Mesendoderm (in vitro differentiated cells): ENCODE measurements at regions not wholly inside any gene's neighbourhood (a gene's known extent, or its start where the extent isn't known, plus 50 kb on each side); places are given as distances from the start of the nearest gene placed in this dataset.

Experiments
- DNase-seq: peaks from one replicate; pipeline ENCODE4 v3.0.0; 2013
- H2AK5ac ChIP-seq: 2 replicates; pipeline ENCODE4 v1.6.1; 2013; ENCODE audit warnings: low read length, inconsistent platforms
- H2BK120ac ChIP-seq: 2 replicates; pipeline ENCODE4 v1.6.1; 2013; ENCODE audit warnings: low read depth, mild to moderate bottlenecking, low read length, moderate library complexity, mixed read lengths
- H2BK15ac ChIP-seq: replicated peaks from 2 replicates; pipeline ENCODE4 v1.6.1; 2013; ENCODE audit warnings: low read depth, mild to moderate bottlenecking, moderate library complexity
- H2BK5ac ChIP-seq: 2 replicates; pipeline ENCODE4 v1.6.1; 2013; ENCODE audit warnings: low read length, inconsistent platforms
- H3K18ac ChIP-seq: 2 replicates; pipeline ENCODE4 v1.6.1; 2013; ENCODE audit warnings: mild to moderate bottlenecking, low read length, mixed read lengths
- H3K23ac ChIP-seq: one replicate; pipeline ENCODE4 v1.6.1; 2013; ENCODE audit warnings: low read length
- H3K27ac ChIP-seq: 2 replicates; pipeline ENCODE4 v1.5.1; 2013; ENCODE audit warnings: low read depth, mild to moderate bottlenecking, inconsistent platforms, low read length, moderate library complexity
- H3K27me3 ChIP-seq: 2 replicates; pipeline ENCODE4 v1.6.1; 2013; ENCODE audit warnings: low read length, control low read depth, mild to moderate bottlenecking, inconsistent platforms; ENCODE audit not compliant: insufficient read depth, poor library complexity
- H3K36me3 ChIP-seq: 2 replicates; pipeline ENCODE4 v1.6.1; 2013; ENCODE audit warnings: low read length, inconsistent platforms; ENCODE audit not compliant: control insufficient read depth, insufficient read depth
- H3K4ac ChIP-seq: one replicate; pipeline ENCODE4 v1.6.1; 2013; ENCODE audit warnings: low read depth, mild to moderate bottlenecking, low read length, moderate library complexity
- H3K4me1 ChIP-seq: 2 replicates; pipeline ENCODE4 v1.6.1; 2013; ENCODE audit warnings: low read depth, low read length, inconsistent platforms; ENCODE audit not compliant: control insufficient read depth
- H3K4me2 ChIP-seq: 2 replicates; pipeline ENCODE4 v1.6.1; 2013; ENCODE audit warnings: low read length
- H3K4me3 ChIP-seq: 2 replicates; pipeline ENCODE4 v1.5.1; 2013; ENCODE audit warnings: mild to moderate bottlenecking, low read length
- H3K56ac ChIP-seq: one replicate; pipeline ENCODE4 v1.6.1; 2013; ENCODE audit warnings: low read length
- H3K79me1 ChIP-seq: 2 replicates; pipeline ENCODE4 v1.6.1; 2013; ENCODE audit warnings: low read length, inconsistent platforms
- H3K79me2 ChIP-seq: 2 replicates; pipeline ENCODE4 v1.6.1; 2013; ENCODE audit warnings: mild to moderate bottlenecking, low read length; ENCODE audit not compliant: control insufficient read depth, insufficient read depth
- H3K9ac ChIP-seq: 2 replicates; pipeline ENCODE4 v1.6.1; 2013; ENCODE audit warnings: low read length, inconsistent platforms
- H4K5ac ChIP-seq: one replicate; pipeline ENCODE4 v1.6.1; 2013; ENCODE audit warnings: low read length
- H4K8ac ChIP-seq: one replicate; pipeline ENCODE4 v1.6.1; 2013; ENCODE audit warnings: low read depth, mild to moderate bottlenecking, control low read depth, low read length, moderate library complexity
- WGBS: extraction: QIAGEN DNeasy Blood & Tissue Kit; methylation state at CpG from one replicate; pipeline ENCODE4 v1.1.7; 2013; ENCODE audit warnings: low lambda C conversion rate, missing lambda C conversion rate; ENCODE audit not compliant: insufficient coverage; ENCODE audit errors: extremely low coverage; 5-methylcytosine and 5-hydroxymethylcytosine counted together

- Histone ChIP-seq H2BK15ac (no peak overlapping the region), H2BK120ac (no peak overlapping the region), H3K56ac (peak overlapping the region; percentile 89), H3K4me1 (no peaks in the 10 kb centered on the region), H2AK5ac (no peak overlapping the region), H3K79me1 (no peaks in the 10 kb centered on the region), H3K9ac (peak overlapping the region; percentile 41), H3K27me3 (no peaks in the 10 kb centered on the region), H3K18ac (peak overlapping the region; percentile 93), H4K8ac (no peak overlapping the region), H3K4ac (peak overlapping the region; percentile 4), H2BK5ac (no peak overlapping the region), H3K27ac (no peak overlapping the region), H3K79me2 (peaks cover 25% of the 10 kb centered on the region), H3K36me3 (no peaks in the 10 kb centered on the region), H4K5ac (no peak overlapping the region), H3K23ac (no peak overlapping the region), H3K4me3 (peak overlapping the region; percentile 48), H3K4me2 (peak overlapping the region; percentile 14)
- WGBS: no CpG with 5 or more reads among the region's 16 CpGs
- DNase-seq: peak; percentile 59
Measured at GRCh38 chr18:34494359-34494696, 215.8 kb upstream of the DTNA start.

- H3K56ac ChIP-seq: no peak overlapping the region
- no peaks in the 10 kb centered on the region for H3K4me1 ChIP-seq
- no peaks in the 10 kb centered on the region for H3K36me3 ChIP-seq
- H2AK5ac ChIP-seq: no peak overlapping the region
- no peak overlapping the region for H3K4ac ChIP-seq
- no CpG with 5 or more reads among the region's 6 CpGs for WGBS
- peaks cover 28% of the 10 kb centered on the region for H3K79me2 ChIP-seq
- no peak overlapping the region for H4K8ac ChIP-seq
- H3K9ac ChIP-seq: no peak overlapping the region
- H3K23ac ChIP-seq: no peak overlapping the region
- H3K27me3 ChIP-seq: no peaks in the 10 kb centered on the region
- no peak overlapping the region for H3K4me3 ChIP-seq
- H3K79me1 ChIP-seq: no peaks in the 10 kb centered on the region
- no peak overlapping the region for H2BK5ac ChIP-seq
- DNase-seq: no peak
- H3K27ac ChIP-seq: no peak overlapping the region
- no peak overlapping the region for H2BK120ac ChIP-seq
- no peak overlapping the region for H3K18ac ChIP-seq
- no peak overlapping the region for H2BK15ac ChIP-seq
- H3K4me2 ChIP-seq: no peak overlapping the region
- no peak overlapping the region for H4K5ac ChIP-seq
Measured at GRCh38 chr18:34495506-34495905, 214.6 kb upstream of the DTNA start.

DNA sequence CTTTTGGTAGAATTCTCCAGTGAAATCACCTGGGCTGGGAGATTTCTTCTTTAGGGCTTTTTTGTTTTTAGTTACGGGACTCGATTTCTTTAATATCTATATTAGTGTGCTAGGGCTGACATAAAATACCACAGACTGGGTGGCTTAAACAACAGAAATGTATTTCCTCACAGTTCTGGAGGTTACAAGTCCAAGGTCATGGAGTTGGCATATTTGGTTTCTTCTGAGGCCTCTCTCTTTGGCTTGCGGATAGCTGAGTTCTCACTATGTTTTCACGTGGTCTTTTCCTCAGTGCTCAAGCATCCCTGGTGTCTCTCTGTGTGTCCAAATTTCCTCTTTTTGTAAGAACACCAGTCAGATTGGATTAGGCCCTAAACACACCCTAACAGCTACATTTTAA, 208.5 kb upstream of the DTNA start:
- H3K4me2 ChIP-seq: no peak overlapping the region
- H2BK5ac ChIP-seq: no peak overlapping the region
- no peak overlapping the region for H4K5ac ChIP-seq
- no peak overlapping the region for H3K18ac ChIP-seq
- H3K23ac ChIP-seq: no peak overlapping the region
- H2AK5ac ChIP-seq: no peak overlapping the region
- no peak overlapping the region for H3K56ac ChIP-seq
- H3K27ac ChIP-seq: no peak overlapping the region
- H3K9ac ChIP-seq: no peak overlapping the region
- H3K27me3 ChIP-seq: no peaks in the 10 kb centered on the region
- no CpG with 5 or more reads among the region's 4 CpGs for WGBS
- no peak overlapping the region for H3K4me3 ChIP-seq
- peaks cover 47% of the 10 kb centered on the region for H3K79me2 ChIP-seq
- H2BK120ac ChIP-seq: no peak overlapping the region
- H3K4me1 ChIP-seq: no peaks in the 10 kb centered on the region
- peaks cover 5% of the 10 kb centered on the region for H3K79me1 ChIP-seq
- no peak overlapping the region for H3K4ac ChIP-seq
- no peak overlapping the region for H4K8ac ChIP-seq
- DNase-seq: no peak
- H2BK15ac ChIP-seq: no peak overlapping the region
- no peaks in the 10 kb centered on the region for H3K36me3 ChIP-seq

DNA sequence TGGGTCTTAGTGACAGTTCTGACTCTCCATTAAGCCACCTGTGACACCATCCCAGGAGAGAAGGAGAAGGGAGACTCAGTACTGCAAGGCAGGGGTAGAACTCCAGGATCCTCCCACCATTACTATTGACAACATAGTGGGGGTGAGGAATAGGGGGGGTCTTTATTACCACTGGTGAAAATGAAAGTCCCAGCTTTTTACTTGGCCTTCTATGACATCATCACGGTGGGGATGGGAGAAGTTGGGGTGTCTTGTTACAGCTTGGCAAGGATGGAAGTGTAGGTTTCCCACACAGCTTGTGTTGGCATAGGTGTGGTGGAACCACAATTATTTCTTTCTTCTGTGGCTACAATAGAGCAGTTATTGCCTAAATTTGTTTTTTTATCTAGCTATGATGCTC, 203.9 kb upstream of the DTNA start:
- no peak overlapping the region for H2BK15ac ChIP-seq
- H3K9ac ChIP-seq: no peak overlapping the region
- no peak overlapping the region for H3K4me2 ChIP-seq
- no peaks in the 10 kb centered on the region for H3K4me1 ChIP-seq
- H2AK5ac ChIP-seq: no peak overlapping the region
- H4K5ac ChIP-seq: no peak overlapping the region
- no peak overlapping the region for H4K8ac ChIP-seq
- no CpG with 5 or more reads among the region's 1 CpG for WGBS
- H3K79me1 ChIP-seq: peaks cover 7% of the 10 kb centered on the region
- no peak overlapping the region for H3K56ac ChIP-seq
- H3K27ac ChIP-seq: no peak overlapping the region
- no peak overlapping the region for H3K18ac ChIP-seq
- H3K36me3 ChIP-seq: no peaks in the 10 kb centered on the region
- peaks cover 40% of the 10 kb centered on the region for H3K79me2 ChIP-seq
- H3K23ac ChIP-seq: no peak overlapping the region
- no peak overlapping the region for H2BK120ac ChIP-seq
- H3K4me3 ChIP-seq: no peak overlapping the region
- no peak overlapping the region for H3K4ac ChIP-seq
- no peak overlapping the region for H2BK5ac ChIP-seq
- DNase-seq: no peak
- H3K27me3 ChIP-seq: no peaks in the 10 kb centered on the region

DNA sequence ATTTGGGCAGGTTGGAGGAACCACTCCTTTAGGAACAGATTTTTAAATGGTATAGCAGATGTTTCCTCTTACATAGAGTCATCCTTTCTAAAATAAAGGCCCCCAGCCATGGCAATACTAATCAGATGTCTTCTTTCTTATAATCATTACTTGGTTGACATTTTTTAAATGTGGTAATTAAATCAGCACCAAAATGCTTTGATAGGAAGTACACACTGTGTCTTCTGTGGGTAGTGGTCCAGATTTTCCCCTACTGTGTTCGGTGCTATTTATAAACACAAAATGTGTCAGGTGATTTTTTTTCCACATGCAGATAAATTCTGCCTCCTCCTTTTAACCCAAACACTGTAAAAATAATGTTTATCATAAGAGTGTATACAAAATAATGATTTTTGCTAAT, 200.9 kb upstream of the DTNA start:
- Histone ChIP-seq H3K4ac (no peak overlapping the region), H3K4me2 (no peak overlapping the region), H3K56ac (no peak overlapping the region), H3K79me1 (peaks cover 10% of the 10 kb centered on the region), H2BK15ac (no peak overlapping the region), H3K9ac (no peak overlapping the region), H3K36me3 (no peaks in the 10 kb centered on the region), H4K8ac (no peak overlapping the region), H2BK5ac (no peak overlapping the region), H3K27me3 (no peaks in the 10 kb centered on the region), H2BK120ac (no peak overlapping the region), H3K27ac (no peak overlapping the region), H3K4me1 (no peaks in the 10 kb centered on the region), H2AK5ac (no peak overlapping the region), H3K18ac (no peak overlapping the region), H3K23ac (no peak overlapping the region), H4K5ac (no peak overlapping the region), H3K4me3 (no peak overlapping the region), H3K79me2 (peaks cover 36% of the 10 kb centered on the region)
- WGBS: no CpG with 5 or more reads among the region's 1 CpG
- no peak for DNase-seq

DNA sequence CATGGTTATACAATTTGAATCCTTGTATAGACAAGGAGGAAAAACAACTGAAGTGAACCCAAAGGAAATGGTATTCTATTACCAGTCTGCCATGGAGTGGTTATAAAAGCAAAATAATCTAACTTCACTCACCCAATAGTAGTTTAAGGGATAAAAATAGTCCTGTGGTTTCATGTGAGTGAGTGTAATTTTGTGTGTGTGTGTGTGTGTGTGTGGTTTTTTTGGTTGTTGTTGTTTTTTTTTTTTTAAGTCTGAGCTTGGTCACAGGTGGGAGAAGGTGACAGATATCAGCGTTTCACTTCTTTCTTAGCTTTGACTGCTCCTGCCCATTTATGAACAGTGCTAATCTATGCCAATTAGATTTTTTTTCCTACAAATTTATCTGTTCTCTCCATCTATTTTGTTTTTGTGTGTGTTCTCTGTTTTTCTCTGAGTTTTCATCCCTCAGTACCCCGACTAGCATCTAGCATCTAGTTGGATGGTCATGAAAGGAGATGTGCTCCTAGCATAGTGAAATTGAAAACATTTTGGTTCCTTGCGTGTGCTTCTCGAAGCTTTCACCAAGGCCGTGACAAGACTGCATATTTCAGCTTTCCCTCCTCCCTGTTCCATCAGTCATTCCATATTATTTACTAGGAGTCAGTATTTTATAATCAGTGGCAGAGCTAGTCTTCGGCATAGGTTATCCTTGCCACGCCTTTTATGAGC, 200.1 kb upstream of the DTNA start:
- no peak overlapping the region for H2AK5ac ChIP-seq
- no peak overlapping the region for H3K18ac ChIP-seq
- H3K56ac ChIP-seq: no peak overlapping the region
- H2BK120ac ChIP-seq: no peak overlapping the region
- no peak overlapping the region for H3K4ac ChIP-seq
- H2BK15ac ChIP-seq: no peak overlapping the region
- WGBS: no CpG with 5 or more reads among the region's 7 CpGs
- H3K4me1 ChIP-seq: no peaks in the 10 kb centered on the region
- H3K27me3 ChIP-seq: no peaks in the 10 kb centered on the region
- no peak for DNase-seq
- no peak overlapping the region for H3K4me3 ChIP-seq
- no peak overlapping the region for H3K27ac ChIP-seq
- H3K9ac ChIP-seq: no peak overlapping the region
- H3K23ac ChIP-seq: no peak overlapping the region
- H2BK5ac ChIP-seq: no peak overlapping the region
- no peak overlapping the region for H3K4me2 ChIP-seq
- H4K5ac ChIP-seq: no peak overlapping the region
- H3K36me3 ChIP-seq: no peaks in the 10 kb centered on the region
- H4K8ac ChIP-seq: no peak overlapping the region
- peaks cover 13% of the 10 kb centered on the region for H3K79me1 ChIP-seq
- peaks cover 31% of the 10 kb centered on the region for H3K79me2 ChIP-seq
